NCI-H1417 treated with DMSO at 0.1 percent for 48 hours (cell line): ENCODE measurements at regions not wholly inside any gene's neighbourhood (a gene's known extent, or its start where the extent isn't known, plus 50 kb on each side); places are given as distances from the start of the nearest gene placed in this dataset.
"Not testable (repeated sequence)": the region's sequence is repeated elsewhere in the genome, so short reads cannot be mapped to it uniquely, and the experiment has no call there.

Source experiments
- DNase-seq: peaks from one replicate; lab custom pipeline; 2025; lab: John Stamatoyannopoulos, UW

DNA sequence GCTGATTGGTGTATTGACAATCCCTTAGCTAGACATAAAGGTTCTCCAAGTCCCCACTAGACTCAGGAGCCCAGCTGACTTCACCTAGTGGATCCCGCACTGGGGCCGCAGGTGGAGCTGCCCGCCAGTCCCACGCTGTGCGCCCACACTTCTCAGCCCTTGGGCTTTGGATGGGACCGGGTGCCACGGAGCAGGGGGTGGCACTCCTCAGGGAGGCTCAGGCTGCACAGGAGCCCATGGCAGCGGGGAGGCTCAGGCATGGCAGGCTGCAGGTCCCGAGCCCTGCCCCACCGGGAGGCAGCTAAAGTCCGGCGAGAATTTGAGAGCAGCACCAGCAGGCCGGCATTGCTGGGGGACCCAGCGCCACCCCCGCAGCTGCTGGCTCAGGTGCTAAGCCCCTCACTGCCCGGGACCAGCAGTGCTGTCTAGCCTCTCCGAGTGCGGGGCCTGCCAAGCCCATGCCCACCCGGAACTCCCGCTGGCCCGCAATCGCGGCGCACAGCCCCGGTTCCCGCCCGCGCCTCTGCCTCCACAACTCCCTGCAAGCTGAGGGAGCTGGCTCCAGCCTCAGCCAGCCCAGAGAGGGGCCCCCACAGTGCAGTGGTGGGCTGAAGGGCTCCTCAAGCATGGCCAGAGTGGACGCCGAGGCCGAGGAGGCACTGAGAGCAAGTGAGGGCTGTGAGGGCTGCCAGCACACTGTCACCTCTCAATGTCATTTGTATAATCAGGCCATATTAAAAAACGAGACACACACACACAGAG, 437.2 kb downstream of the CSNK1G3 start:
- DNase-seq: no peak

- DNase-seq: no peak
Measured at GRCh38 chr5:123947797-123948196, 435.8 kb downstream of the CSNK1G3 start.

DNA sequence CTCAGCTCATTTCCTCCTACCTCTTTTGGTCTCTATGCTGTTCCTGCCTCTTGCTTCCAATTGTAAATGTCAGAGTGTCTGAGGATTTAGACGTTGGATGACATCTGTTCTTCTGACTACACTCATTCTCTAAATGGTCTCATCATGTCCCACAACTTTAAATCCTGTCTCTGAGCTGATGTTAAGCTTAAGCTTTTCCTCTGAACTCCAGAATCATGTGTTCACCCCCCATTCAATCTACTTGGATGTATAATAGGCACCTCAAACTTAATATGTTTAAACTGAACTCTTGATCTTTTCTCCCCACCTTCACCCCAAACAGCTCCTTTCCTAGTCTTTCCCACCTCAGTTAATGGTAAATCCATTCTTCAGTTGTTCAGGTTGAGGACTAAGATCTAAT, 433.6 kb downstream of the CSNK1G3 start:
- DNase-seq: no peak

DNA sequence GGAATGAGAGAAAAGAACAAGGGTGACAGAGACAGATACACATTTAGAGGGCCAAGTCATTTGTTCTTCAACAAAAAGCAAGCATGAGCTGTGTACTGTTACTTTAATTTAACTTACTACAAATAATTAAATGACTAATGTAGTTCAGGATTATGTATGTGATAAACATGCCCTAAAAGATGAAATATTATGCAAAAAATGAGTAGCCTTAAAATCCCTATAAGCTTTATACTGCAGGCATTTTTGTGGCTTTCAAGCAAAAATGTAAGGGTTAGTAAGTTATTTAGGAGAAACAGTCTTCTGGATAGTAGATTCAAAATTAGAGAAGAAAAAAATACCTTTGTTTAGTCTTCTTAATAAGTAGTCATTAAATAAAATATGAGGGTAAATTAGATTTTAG, 431.2 kb downstream of the CSNK1G3 start:
- DNase-seq: no peak

GRCh38 chr5:123940416-123940815, 428.4 kb downstream of the CSNK1G3 start:
- DNase-seq: no peak

DNA sequence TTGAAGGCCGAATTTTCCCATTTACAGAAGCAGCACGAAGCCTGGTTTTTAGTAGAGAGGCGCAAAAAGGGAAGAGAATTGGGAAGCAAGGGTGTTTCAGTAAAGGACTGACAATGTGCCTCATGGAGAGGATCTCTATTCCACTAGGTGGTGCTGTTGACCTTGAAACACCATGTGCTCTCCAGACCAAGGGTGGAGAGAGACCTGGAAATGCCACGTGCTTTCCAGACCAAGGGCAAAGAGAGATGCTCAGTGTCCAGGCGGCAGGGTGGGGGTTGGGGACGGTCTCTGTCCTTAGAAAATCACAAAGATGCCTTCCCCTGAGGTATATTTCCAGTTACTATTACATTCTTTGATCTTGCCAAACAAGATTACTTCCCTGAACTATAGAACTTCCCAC, 425.3 kb downstream of the CSNK1G3 start:
- no peak for DNase-seq

- no peak for DNase-seq
Measured at GRCh38 chr5:123936548-123936947, 424.6 kb downstream of the CSNK1G3 start.

GRCh38 chr5:123933812-123934211, 421.8 kb downstream of the CSNK1G3 start:
- not testable (repeated sequence) for DNase-seq

DNA sequence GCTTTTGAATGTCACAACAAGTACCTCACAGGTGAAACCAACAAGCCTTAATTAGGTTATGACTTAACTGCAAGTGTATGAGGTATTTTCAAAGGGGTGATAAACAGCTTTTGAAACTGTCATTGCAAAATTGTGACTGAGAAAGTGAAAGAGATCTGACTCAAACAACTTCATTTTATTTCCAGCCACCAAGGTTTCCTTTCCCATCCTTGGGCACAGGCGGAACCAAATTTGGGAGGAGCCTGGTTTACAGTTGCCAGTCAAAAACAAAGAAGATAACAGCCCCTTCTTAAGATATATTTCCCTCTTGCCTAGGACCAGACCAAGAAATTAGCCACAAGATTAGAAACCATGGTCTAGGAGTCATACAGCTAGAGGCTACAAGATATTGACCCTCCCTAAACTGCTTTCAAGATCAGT, 417.1 kb downstream of the CSNK1G3 start:
- no peak for DNase-seq

GRCh38 chr5:123928401-123928800, 416.4 kb downstream of the CSNK1G3 start:
- DNase-seq: no peak

DNA sequence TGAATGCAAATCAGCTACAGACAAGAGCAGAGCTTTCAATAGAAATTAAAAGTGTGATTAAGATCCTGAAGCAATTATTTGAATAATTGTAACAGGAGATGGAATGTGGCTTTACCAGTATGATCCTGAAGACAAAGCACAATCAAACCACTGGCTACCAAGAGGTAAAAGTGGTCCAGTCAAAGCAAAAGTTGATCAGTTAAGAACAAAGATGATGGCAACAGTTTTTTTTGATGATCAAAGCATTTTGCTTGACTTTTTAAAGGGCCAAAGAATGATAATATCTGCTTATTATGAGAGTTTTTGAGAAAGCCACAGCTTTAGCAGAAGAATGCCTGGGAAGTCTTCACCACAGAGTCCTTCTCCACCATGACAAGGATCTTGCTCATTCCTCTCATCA, 409.2 kb downstream of the CSNK1G3 start:
- no peak for DNase-seq

DNA sequence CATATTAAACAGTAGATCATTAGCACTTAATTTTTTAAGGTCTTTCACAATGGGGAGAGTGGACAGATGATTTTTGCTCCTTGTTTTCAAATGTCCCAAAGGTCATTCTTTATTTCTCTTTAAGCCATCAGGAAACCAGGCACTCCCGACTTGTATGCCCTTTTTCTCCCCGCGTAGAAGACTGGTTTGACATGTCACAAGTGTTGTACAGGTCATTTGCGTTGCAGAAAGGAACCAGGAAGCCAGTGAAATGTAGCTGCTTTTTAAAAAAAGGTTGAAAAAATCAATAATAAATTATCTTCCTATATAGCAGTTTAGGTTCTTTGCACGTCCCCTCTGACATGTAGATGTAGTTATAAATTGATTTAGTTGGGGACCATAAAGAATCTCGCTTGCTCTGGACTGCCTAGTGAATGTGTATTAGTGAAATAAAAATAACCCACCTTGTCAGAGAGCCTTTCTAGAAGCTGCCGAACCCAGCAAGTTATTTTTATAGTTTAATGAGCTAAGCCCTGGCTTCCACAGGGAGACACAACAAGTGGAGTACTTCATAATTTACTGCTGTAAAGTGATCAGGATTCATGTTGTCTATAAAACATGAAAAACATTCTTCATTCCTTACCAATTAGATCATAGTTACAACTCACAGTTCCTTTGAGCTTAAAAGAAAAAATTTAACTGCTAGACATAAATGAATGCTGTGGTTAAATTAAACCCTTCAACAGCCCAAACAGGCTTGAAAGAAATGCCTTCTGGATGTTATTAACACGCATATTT, 404.6 kb downstream of the CSNK1G3 start:
- DNase-seq: no peak

- DNase-seq: no peak
Measured at GRCh38 chr5:123914333-123914732, 402.4 kb downstream of the CSNK1G3 start.

DNA sequence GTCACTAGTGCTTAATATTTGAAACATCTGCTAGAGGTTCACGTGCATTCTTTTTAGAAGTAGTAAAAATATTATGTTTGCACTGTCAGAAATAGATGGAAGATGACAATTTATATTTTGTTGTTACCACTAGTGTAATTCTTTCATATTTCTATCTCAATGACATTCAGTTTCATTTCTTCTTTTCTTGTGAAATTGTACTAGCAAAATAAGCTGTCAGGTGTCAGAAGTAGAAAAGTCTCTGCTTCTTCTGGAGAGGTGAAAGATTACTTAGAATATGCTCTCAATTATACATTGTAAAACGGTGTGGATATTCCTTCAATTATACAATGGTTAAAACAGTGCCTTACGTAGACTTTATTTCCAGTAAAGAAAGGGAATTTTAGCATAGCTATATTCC, 395.4 kb downstream of the CSNK1G3 start:
- no peak for DNase-seq

GRCh38 chr5:123906698-123907295, 394.8 kb downstream of the CSNK1G3 start:
- DNase-seq: no peak

DNA sequence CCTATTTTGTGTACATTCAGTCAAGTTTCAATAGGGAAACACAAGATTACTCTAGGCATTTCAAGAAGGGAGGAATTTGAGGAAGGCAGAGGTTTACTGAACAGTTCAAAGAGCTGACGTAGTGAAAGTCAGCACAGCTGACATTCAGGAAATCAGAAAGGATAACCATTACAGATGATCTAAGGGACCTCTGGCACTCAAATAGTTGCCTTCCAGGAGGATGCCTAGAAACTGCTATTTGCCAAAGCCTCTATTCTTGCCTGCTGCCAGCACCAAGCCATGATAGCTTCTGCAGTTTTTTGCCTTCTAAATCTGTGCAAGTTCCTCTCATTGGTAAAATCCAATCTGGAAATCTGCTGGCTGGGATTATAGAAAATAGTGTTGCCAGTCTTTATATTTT, 373.1 kb downstream of the CSNK1G3 start:
- DNase-seq: no peak

GRCh38 chr5:123882965-123883345, 371.0 kb downstream of the CSNK1G3 start:
- no peak for DNase-seq

DNA sequence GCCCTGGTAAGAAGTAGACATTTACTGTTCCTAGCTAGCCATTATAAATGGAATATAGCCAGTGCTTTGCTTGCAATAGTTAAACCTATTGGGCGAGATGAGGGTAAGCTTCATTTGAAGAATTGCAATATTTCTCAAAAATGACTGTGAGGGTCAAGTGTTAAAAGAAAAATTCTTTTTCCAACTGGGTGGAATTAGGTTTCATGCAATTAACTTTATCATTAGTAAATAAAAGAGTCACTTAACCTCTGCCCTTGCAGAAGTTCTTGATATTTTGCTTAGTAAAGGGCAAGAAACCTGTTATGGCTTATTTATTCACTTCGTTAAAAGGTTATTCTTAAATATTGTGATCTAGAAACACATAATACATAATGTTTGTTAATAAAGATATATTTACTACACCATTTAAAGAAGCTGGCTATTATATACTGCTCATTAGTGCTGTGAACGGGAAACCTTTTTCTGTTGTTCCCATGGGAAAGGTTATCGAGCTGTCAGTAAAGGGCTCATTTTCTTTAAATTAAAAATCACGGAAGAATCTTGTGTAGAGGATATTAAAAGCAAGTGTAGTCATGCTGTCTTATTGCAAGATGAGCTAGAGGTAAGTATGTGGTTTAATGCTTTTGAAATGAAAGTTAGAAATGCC, 370.5 kb downstream of the CSNK1G3 start:
- DNase-seq: no peak

DNA sequence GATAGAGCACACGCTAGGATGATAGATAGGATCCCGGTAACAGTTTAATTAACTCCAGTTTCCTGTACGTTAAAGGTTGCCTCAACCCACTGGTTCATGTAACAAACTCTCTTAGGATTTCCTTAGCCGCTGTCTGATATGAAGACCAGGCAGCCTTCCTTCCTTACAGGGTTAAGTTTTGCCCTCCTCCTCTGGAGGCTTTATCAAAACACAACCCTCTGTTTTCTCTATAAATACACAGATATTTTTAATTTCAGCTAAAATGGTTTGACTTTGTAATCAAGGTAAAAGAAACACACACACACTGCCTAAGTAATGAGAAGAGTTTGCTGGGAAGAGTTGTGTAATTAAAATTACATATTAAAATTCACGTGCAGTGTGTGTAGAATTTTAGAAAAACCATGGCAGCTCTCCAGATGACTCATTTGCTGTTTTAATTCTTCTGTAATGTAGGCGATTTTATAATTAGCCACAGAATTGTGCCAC, 369.8 kb downstream of the CSNK1G3 start:
- DNase-seq: no peak

DNA sequence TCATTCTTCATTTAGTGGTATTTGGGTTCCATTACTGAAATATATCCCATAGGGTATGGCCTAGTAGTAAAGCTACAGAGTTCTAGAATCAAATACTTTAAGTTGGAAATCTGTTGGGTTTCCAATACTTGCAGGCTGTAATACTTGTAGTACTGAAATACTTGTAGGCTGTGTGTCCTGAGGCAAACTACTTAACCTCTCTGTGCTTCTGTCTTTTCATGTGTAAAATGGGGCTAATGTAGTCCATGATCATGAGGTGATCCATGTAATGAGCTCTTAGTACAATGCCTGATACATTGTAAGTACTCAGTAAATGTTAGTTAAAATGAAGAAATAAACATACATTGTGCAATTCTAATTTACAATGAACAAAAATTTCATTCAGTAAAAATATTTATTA, 368.9 kb downstream of the CSNK1G3 start:
- DNase-seq: no peak

GRCh38 chr5:123879071-123879470, 367.1 kb downstream of the CSNK1G3 start:
- no peak for DNase-seq

DNA sequence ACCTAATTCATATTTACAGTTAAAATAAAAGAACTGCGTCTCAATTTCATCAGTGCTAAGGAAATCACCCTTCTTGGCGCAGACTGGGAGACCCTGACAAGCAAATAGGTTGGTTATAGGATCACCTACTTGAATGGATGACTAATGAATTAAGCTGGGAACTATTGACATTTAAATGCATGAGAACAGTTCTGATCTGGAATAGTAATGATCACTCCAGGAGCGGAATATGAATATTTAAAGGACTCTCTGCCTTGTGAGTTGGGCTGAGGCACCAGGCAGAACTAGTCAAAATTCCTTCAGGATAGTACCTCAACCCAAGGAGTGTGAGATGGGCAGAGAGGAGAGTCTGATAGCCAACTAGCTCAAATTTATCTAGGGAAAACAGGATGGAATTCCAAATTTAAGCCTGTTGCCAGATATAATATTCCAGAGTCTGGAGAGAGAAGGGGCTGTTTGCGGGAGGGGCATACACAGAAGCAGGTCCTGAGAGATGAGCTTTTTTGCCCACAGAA, 364.4 kb downstream of the CSNK1G3 start:
- no peak for DNase-seq
